ENCODE measurements at regions not wholly inside any gene's neighbourhood (a gene's known extent, or its start where the extent isn't known, plus 50 kb on each side); places are given as distances from the start of the nearest gene placed in this dataset.

- no peak for DNase-seq (ENCODE audit: low read depth in 1 of 2, low spot score in 1 of 2)
- Histone ChIP-seq H3K36me3 (no peaks in the 10 kb centered on the region), H3K9me3 (ENCODE audit: low read depth) (no peaks in the 10 kb centered on the region), H3K27me3 (no peaks in the 10 kb centered on the region), H3K4me1 (ENCODE audit: low read depth) (no peaks in the 10 kb centered on the region), H3K4me3 (no peak overlapping the region), H3K27ac (no peak overlapping the region)
- no peak for TF ChIP-seq CTCF (IDR thresholded peaks at IDR 0.05; ENCODE audit: low read depth, low read length)
These were observed 700.7 kb downstream of the DIAPH3 start for GRCh38 chr13:59463023-59463422.

- Histone ChIP-seq H3K27ac (no peak overlapping the region), H3K36me3 (no peaks in the 10 kb centered on the region), H3K4me3 (no peak overlapping the region), H3K27me3 (no peaks in the 10 kb centered on the region), H3K4me1 (ENCODE audit: low read depth) (peaks cover 5% of the 10 kb centered on the region), H3K9me3 (ENCODE audit: low read depth) (no peaks in the 10 kb centered on the region)
- TF ChIP-seq CTCF (IDR thresholded peaks at IDR 0.05; ENCODE audit: low read depth, low read length): no peak
- DNase-seq (ENCODE audit: low read depth in 1 of 2, low spot score in 1 of 2): no peak
These were observed 698.8 kb downstream of the DIAPH3 start for GRCh38 chr13:59464926-59465325.

GRCh38 chr13:59468396-59468795 lies 695.3 kb downstream of the DIAPH3 start:
- Histone ChIP-seq H3K27ac (peak overlapping the region; percentile 64), H3K9me3 (ENCODE audit: low read depth) (no peaks in the 10 kb centered on the region), H3K27me3 (no peaks in the 10 kb centered on the region), H3K4me1 (ENCODE audit: low read depth) (peaks cover 5% of the 10 kb centered on the region), H3K4me3 (no peak overlapping the region), H3K36me3 (no peaks in the 10 kb centered on the region)
- TF ChIP-seq CTCF (IDR thresholded peaks at IDR 0.05; ENCODE audit: low read depth, low read length): no peak
- peak; percentile 9 to 57 for DNase-seq (ENCODE audit: low read depth in 1 of 2, low spot score in 1 of 2)

- no peak for DNase-seq (ENCODE audit: low read depth in 1 of 2, low spot score in 1 of 2)
- Histone ChIP-seq H3K9me3 (ENCODE audit: low read depth) (no peaks in the 10 kb centered on the region), H3K27ac (no peak overlapping the region), H3K4me3 (no peak overlapping the region), H3K4me1 (ENCODE audit: low read depth) (peaks cover 14% of the 10 kb centered on the region), H3K27me3 (no peaks in the 10 kb centered on the region), H3K36me3 (no peaks in the 10 kb centered on the region)
- no peak for TF ChIP-seq CTCF (IDR thresholded peaks at IDR 0.05; ENCODE audit: low read depth, low read length)
These were observed 692.6 kb downstream of the DIAPH3 start for GRCh38 chr13:59471106-59471505.

GRCh38 chr13:59472134-59472533 lies 691.6 kb downstream of the DIAPH3 start:
- no peak overlapping the region for H3K27ac ChIP-seq
- peaks cover 19% of the 10 kb centered on the region for H3K4me1 ChIP-seq (ENCODE audit: low read depth)
- no peaks in the 10 kb centered on the region for H3K27me3 ChIP-seq
- peak in 1 of 2 donors; percentile 41 for DNase-seq (ENCODE audit: low read depth in 1 of 2, low spot score in 1 of 2)
- TF ChIP-seq CTCF (IDR thresholded peaks at IDR 0.05; ENCODE audit: low read depth, low read length): no peak
- no peaks in the 10 kb centered on the region for H3K9me3 ChIP-seq (ENCODE audit: low read depth)
- H3K36me3 ChIP-seq: no peaks in the 10 kb centered on the region
- no peak overlapping the region for H3K4me3 ChIP-seq

- no peak for DNase-seq (ENCODE audit: low read depth in 1 of 2, low spot score in 1 of 2)
- no peak for TF ChIP-seq CTCF (IDR thresholded peaks at IDR 0.05; ENCODE audit: low read depth, low read length)
- H3K27me3 ChIP-seq: no peaks in the 10 kb centered on the region
- no peak overlapping the region for H3K4me3 ChIP-seq
- H3K27ac ChIP-seq: no peak overlapping the region
- no peaks in the 10 kb centered on the region for H3K36me3 ChIP-seq
- H3K4me1 ChIP-seq (ENCODE audit: low read depth): peaks cover 23% of the 10 kb centered on the region
- H3K9me3 ChIP-seq (ENCODE audit: low read depth): no peaks in the 10 kb centered on the region
These were observed 689.0 kb downstream of the DIAPH3 start for GRCh38 chr13:59474696-59475095.
